B cell (primary cell): ENCODE measurements at regions not wholly inside any gene's neighbourhood (a gene's known extent, or its start where the extent isn't known, plus 50 kb on each side); places are given as distances from the start of the nearest gene placed in this dataset.

ENCODE experiments used
- CTCF ChIP-seq: fragments of 200-600 bp; IDR thresholded peaks from one replicate; pipeline ENCODE4 v1.8.0; 2022; ENCODE audit warnings: antibody characterized with exemption, mild to moderate bottlenecking
- EZH2 ChIP-seq: IDR thresholded peaks from 2 replicates; pipeline ENCODE4 v1.6.1; 2012; ENCODE audit warnings: borderline replicate concordance, low read depth, mild to moderate bottlenecking, moderate library complexity, low read length; ENCODE audit not compliant: insufficient read depth, poor library complexity, severe bottlenecking

- no peak for TF ChIP-seq CTCF
- no peak for TF ChIP-seq EZH2
Measured at GRCh38 chr2:183859129-183859528, 734.9 kb downstream of the NUP35 start.
